HL-60 (cell line): ENCODE measurements at regions not wholly inside any gene's neighbourhood (a gene's known extent, or its start where the extent isn't known, plus 50 kb on each side); places are given as distances from the start of the nearest gene placed in this dataset.

Experiments
- DNase-seq, 2 experiments: peaks; one replicate each; pipeline ENCODE4 v3.0.0-alpha.2; 2010 to 2020; ENCODE audit warnings: low read depth in 1 of 2, low spot score in 1 of 2
- H3K27ac ChIP-seq: fragments of 250-450 bp; sonication (Bioruptor Pico); replicated peaks from 2 replicates; pipeline ENCODE4 v1.5.1; 2020; ENCODE audit warnings: mild to moderate bottlenecking, moderate library complexity
- H3K27me3 ChIP-seq: fragments of 250-450 bp; sonication (Bioruptor Pico); 2 replicates; pipeline ENCODE4 v1.5.1; 2021; ENCODE audit warnings: mild to moderate bottlenecking, moderate library complexity; ENCODE audit not compliant: insufficient read depth, poor library complexity, severe bottlenecking
- H3K4me3 ChIP-seq: replicated peaks from 2 replicates; pipeline ENCODE4 v1.5.1; 2011; ENCODE audit warnings: mild to moderate bottlenecking, control low read depth, low read length; ENCODE audit not compliant: insufficient read depth
- GABPA ChIP-seq: IDR thresholded peaks from 2 replicates; pipeline ENCODE4 v1.6.1; 2012; ENCODE audit warnings: low read depth
- POLR2AphosphoS5 ChIP-seq: IDR thresholded peaks from 2 replicates; pipeline ENCODE4 v1.6.1; 2012; ENCODE audit warnings: low read depth
- SPI1 ChIP-seq: IDR thresholded peaks from 2 replicates; pipeline ENCODE4 v1.6.1; 2012; ENCODE audit warnings: low read depth, mild to moderate bottlenecking, borderline replicate concordance
- TF ChIP-seq, protein P1 (sequence below): IDR thresholded peaks from one replicate; pipeline ENCODE4 v1.5.1; 2011; ENCODE audit warnings: low read length, control low read depth, inconsistent platforms; ENCODE audit not compliant: insufficient read depth
- TF ChIP-seq, protein P2 (sequence below): IDR thresholded peaks from 2 replicates; pipeline ENCODE4 v1.6.1; 2012; ENCODE audit warnings: low read depth; ENCODE audit not compliant: insufficient replicate concordance

DNA sequence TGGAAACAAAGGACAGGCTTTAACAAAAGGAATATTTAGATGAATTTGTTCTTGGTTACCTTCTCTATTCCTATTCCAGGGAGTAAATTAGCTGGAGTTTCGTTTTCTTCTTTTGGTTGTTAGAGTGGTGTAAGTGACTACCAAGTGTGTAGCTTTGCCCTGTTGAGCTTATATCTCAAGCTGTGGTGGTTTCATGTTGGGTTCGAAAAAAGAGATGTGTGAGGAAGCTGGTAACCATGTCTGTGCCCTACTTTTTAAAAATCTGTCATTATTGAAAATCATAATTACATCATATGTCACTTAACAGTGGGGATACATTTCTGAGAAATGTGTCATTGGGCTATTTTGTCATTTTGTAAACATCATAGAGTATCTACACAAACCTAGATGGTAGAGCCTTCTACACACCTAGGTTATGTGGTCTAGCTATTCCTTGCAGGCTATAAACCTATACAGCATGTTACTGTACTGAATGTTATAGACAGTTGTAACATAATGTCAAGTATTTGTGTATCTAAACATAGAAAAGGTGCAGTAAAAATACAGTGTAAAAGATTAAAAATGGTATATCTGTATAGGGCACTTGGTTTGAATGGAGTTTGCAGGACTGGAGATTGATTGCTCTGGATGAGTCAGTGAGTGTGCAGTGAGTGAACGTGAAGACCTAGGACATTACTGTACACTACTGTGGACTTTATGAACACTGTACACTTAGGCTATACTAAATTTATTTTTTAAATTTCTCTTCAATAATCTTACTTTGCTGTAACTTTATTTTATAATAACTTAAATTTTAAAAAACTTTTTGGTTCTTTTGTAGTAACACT, 90.4 kb downstream of the SEPTIN7 start:
- no peak for DNase-seq
- Histone ChIP-seq H3K27ac (no peak overlapping the region), H3K4me3 (no peak overlapping the region), H3K27me3 (no peaks in the 10 kb centered on the region)
- TF ChIP-seq SPI1 (no peak), POLR2AphosphoS5 (no peak), GABPA (no peak)
- TF ChIP-seq, protein P1, sequence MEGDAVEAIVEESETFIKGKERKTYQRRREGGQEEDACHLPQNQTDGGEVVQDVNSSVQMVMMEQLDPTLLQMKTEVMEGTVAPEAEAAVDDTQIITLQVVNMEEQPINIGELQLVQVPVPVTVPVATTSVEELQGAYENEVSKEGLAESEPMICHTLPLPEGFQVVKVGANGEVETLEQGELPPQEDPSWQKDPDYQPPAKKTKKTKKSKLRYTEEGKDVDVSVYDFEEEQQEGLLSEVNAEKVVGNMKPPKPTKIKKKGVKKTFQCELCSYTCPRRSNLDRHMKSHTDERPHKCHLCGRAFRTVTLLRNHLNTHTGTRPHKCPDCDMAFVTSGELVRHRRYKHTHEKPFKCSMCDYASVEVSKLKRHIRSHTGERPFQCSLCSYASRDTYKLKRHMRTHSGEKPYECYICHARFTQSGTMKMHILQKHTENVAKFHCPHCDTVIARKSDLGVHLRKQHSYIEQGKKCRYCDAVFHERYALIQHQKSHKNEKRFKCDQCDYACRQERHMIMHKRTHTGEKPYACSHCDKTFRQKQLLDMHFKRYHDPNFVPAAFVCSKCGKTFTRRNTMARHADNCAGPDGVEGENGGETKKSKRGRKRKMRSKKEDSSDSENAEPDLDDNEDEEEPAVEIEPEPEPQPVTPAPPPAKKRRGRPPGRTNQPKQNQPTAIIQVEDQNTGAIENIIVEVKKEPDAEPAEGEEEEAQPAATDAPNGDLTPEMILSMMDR: no peak
- TF ChIP-seq, protein P2, sequence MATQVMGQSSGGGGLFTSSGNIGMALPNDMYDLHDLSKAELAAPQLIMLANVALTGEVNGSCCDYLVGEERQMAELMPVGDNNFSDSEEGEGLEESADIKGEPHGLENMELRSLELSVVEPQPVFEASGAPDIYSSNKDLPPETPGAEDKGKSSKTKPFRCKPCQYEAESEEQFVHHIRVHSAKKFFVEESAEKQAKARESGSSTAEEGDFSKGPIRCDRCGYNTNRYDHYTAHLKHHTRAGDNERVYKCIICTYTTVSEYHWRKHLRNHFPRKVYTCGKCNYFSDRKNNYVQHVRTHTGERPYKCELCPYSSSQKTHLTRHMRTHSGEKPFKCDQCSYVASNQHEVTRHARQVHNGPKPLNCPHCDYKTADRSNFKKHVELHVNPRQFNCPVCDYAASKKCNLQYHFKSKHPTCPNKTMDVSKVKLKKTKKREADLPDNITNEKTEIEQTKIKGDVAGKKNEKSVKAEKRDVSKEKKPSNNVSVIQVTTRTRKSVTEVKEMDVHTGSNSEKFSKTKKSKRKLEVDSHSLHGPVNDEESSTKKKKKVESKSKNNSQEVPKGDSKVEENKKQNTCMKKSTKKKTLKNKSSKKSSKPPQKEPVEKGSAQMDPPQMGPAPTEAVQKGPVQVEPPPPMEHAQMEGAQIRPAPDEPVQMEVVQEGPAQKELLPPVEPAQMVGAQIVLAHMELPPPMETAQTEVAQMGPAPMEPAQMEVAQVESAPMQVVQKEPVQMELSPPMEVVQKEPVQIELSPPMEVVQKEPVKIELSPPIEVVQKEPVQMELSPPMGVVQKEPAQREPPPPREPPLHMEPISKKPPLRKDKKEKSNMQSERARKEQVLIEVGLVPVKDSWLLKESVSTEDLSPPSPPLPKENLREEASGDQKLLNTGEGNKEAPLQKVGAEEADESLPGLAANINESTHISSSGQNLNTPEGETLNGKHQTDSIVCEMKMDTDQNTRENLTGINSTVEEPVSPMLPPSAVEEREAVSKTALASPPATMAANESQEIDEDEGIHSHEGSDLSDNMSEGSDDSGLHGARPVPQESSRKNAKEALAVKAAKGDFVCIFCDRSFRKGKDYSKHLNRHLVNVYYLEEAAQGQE: no peak

DNA sequence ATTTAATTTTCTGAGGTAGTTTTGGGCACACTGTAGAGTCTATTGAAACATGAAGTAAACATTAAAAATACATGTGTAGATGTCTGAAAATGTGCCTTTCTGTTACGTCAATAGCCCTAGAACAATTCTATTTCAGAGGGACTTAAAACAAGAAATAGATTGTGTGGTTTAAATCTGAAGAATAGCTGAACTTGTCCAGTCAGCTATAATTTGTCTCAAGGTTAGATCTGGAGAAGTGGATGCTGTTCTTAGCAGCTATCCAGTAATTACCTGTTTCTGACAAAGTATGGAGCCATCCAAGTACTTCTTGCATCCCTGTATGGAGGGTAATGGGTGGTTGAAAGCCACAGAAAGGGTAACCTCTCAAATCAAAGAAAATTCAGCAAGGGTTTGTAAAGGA, 92.8 kb downstream of the SEPTIN7 start:
- no peak for TF ChIP-seq SPI1
- TF ChIP-seq, protein P1: no peak
- TF ChIP-seq, protein P2: no peak
- TF ChIP-seq GABPA: no peak
- TF ChIP-seq POLR2AphosphoS5: no peak
- H3K27me3 ChIP-seq: no peaks in the 10 kb centered on the region
- H3K4me3 ChIP-seq: no peak overlapping the region
- DNase-seq: no peak
- H3K27ac ChIP-seq: no peak overlapping the region

DNA sequence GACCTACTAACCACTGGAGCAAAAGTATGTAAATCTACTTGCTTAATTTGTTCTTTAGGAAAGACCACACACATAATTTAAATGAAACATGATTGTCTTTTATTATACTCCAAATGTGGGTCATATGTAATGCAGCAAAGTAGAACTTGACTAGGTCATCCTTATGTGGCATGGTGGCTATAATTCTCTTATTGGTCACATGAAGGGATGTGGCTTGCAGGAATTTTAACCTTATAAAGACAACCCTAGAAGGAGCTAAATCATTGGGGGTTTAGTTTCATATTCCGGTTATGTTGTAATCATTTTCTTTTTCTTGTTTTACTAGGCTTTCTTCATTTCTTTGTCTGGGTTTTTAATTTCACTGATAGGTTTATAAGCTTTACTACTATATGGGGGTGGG, 93.9 kb downstream of the SEPTIN7 start:
- Histone ChIP-seq H3K4me3 (no peak overlapping the region), H3K27me3 (no peaks in the 10 kb centered on the region), H3K27ac (no peak overlapping the region)
- no peak for TF ChIP-seq GABPA
- TF ChIP-seq SPI1: no peak
- TF ChIP-seq, protein P2: no peak
- TF ChIP-seq, protein P1: no peak
- TF ChIP-seq POLR2AphosphoS5: no peak
- no peak for DNase-seq
